GM12878 (cell line): ENCODE measurements at regions not wholly inside any gene's neighbourhood (a gene's known extent, or its start where the extent isn't known, plus 50 kb on each side); places are given as distances from the start of the nearest gene placed in this dataset.

Source experiments
- ATAC-seq: fragments of 200-7000 bp; cut with Tn5 transposase; 3 replicates; pipeline ENCODE4 v1.9.1; 2020; ENCODE audit warnings: mild to moderate bottlenecking, moderate library complexity
- BruUV-seq: library from RNA; stranded (reverse); fragments of 400-500 nt; replicated peaks from 2 replicates; lab custom pipeline; 2021; lab: Mats Ljungman, UMichigan
- CTCF ChIA-PET: fragments of 300-600 bp; sonication (Branson Sonifier 250); formaldehyde crosslinking; extraction: SDS; loops from one replicate; lab custom pipeline; 2021; ENCODE audit warnings: inconsistent platforms; lab: Yijun Ruan, JAX
- POLR2A ChIA-PET: fragments of 350-600 bp; formaldehyde crosslinking; extraction: SDS; loops from one replicate; lab custom pipeline; 2021; ENCODE audit warnings: inconsistent platforms; lab: Charles Lee
- RAD21 ChIA-PET: fragments of 300-600 bp; sonication (Branson Sonifier 250); formaldehyde crosslinking; loops from one replicate; lab custom pipeline; 2023; ENCODE audit warnings: antibody characterized with exemption; ENCODE audit not compliant: unreplicated experiment; lab: Charles Lee
- SMC1A ChIA-PET: fragments of 300-600 bp; sonication (Branson Sonifier 250); formaldehyde crosslinking; loops from one replicate; lab custom pipeline; 2023; ENCODE audit not compliant: unreplicated experiment, uncharacterized antibody; lab: Charles Lee
- DNase-seq: peaks from one replicate; pipeline ENCODE4 v3.0.0-alpha.2; 2011; ENCODE audit warnings: low read depth, low spot score
- FAIRE-seq: peaks from 3 replicates; lab custom pipeline; 2011; peaks lifted over from hg19 to GRCh38; lab: Jason Lieb, UNC
- H2AFZ ChIP-seq: 2 replicates; pipeline ENCODE4 v1.6.0; 2011; ENCODE audit warnings: low read depth, low read length, control low read depth; ENCODE audit not compliant: control insufficient read depth
- H3K27ac ChIP-seq: 2 replicates; pipeline ENCODE4 v1.5.1; 2011; ENCODE audit warnings: control low read depth; ENCODE audit not compliant: control insufficient read depth, insufficient read depth
- H3K27me3 ChIP-seq, 2 experiments: replicated peaks in 1 of 2; 2 replicates each; pipeline versions ENCODE4 v1.6.0 to v1.6.1; 2011; ENCODE audit warnings: low read length in 1 of 2; ENCODE audit not compliant: control insufficient read depth in 2 of 2, insufficient read depth in 2 of 2
- H3K36me3 ChIP-seq, 2 experiments: 2 replicates each; pipeline ENCODE4 v1.5.1; 2011; ENCODE audit warnings: low read length in 1 of 2; ENCODE audit not compliant: control insufficient read depth in 2 of 2, insufficient read depth in 2 of 2
- H3K4me1 ChIP-seq: 2 replicates; pipeline ENCODE4 v1.6.1; 2011; ENCODE audit warnings: mild to moderate bottlenecking, low read length, moderate library complexity, mixed read lengths; ENCODE audit not compliant: control insufficient read depth, insufficient read depth
- H3K4me2 ChIP-seq: 2 replicates; pipeline ENCODE4 v1.6.0; 2011; ENCODE audit warnings: control low read depth; ENCODE audit not compliant: control insufficient read depth, insufficient read depth
- H3K4me3 ChIP-seq: fragments of 200-600 bp; sonication (generic); 2 replicates; pipeline ENCODE4 v1.5.1; 2016
- H3K79me2 ChIP-seq: 2 replicates; pipeline ENCODE4 v1.6.0; 2011; ENCODE audit warnings: low read length; ENCODE audit not compliant: control insufficient read depth, insufficient read depth
- H3K9ac ChIP-seq: 2 replicates; pipeline ENCODE4 v1.8.0; 2011; ENCODE audit warnings: low read length, control low read depth, mixed read lengths; ENCODE audit not compliant: control insufficient read depth, insufficient read depth
- H3K9me3 ChIP-seq: replicated peaks from 3 replicates; pipeline ENCODE4 v1.5.1; 2011; ENCODE audit warnings: mild to moderate bottlenecking, low read length; ENCODE audit not compliant: control insufficient read depth, insufficient read depth
- H4K20me1 ChIP-seq: 2 replicates; pipeline ENCODE4 v1.6.0; 2011; ENCODE audit not compliant: control insufficient read depth, insufficient read depth
- CBFB ChIP-seq: IDR thresholded peaks from 2 replicates; pipeline ENCODE4 v1.6.1; 2016; ENCODE audit warnings: antibody characterized with exemption, low read depth
- CHD2 ChIP-seq: IDR thresholded peaks from 2 replicates; pipeline ENCODE4 v1.6.1; 2011; ENCODE audit warnings: low read depth, low read length, improper control_type of control experiment, borderline replicate concordance
- CHD4 ChIP-seq: fragments of 200-600 bp; sonication (generic); IDR thresholded peaks from 2 replicates; pipeline ENCODE4 v1.6.1; 2016; ENCODE audit warnings: mild to moderate bottlenecking
- DPF2 ChIP-seq: fragments of 450-650 bp; IDR thresholded peaks from 2 replicates; pipeline ENCODE4 v1.6.1; 2017; ENCODE audit warnings: mild to moderate bottlenecking
- EGR1 ChIP-seq, 2 experiments: IDR thresholded peaks; 1 replicate in 1 of 2; 2 replicates in 1 of 2; pipeline ENCODE4 v1.6.1; 2011 to 2012; ENCODE audit warnings: low read depth in 2 of 2, low read length in 2 of 2, borderline replicate concordance in 1 of 2, mild to moderate bottlenecking in 1 of 2, moderate library complexity in 1 of 2
- GABPA ChIP-seq: IDR thresholded peaks from 2 replicates; pipeline ENCODE4 v1.6.1; 2014; ENCODE audit warnings: antibody characterized with exemption, low read depth, mild to moderate bottlenecking, inconsistent platforms
- JUNB ChIP-seq: IDR thresholded peaks from 2 replicates; pipeline ENCODE4 v1.6.1; 2016; ENCODE audit warnings: antibody characterized with exemption, mild to moderate bottlenecking
- KDM1A ChIP-seq: fragments of 200-600 bp; sonication (generic); IDR thresholded peaks from 2 replicates; pipeline ENCODE4 v1.6.1; 2016; ENCODE audit warnings: borderline replicate concordance
- RAD21 ChIP-seq: IDR thresholded peaks from 2 replicates; pipeline ENCODE4 v1.6.1; 2011; ENCODE audit warnings: mild to moderate bottlenecking, low read depth, low read length, moderate library complexity; ENCODE audit not compliant: insufficient read depth
- WGBS: methylation state at CpG from one replicate; pipeline ENCODE4 v1.1.6; 2016; ENCODE audit warnings: low lambda C conversion rate; ENCODE audit not compliant: insufficient replicate concordance, insufficient coverage; ENCODE audit errors: missing lambda C conversion rate; 5-methylcytosine and 5-hydroxymethylcytosine counted together
- in situ Hi-C: fragments of 300-500 bp; cut with MboI; formaldehyde crosslinking; loops from 9 replicates; pipeline ENCODE4 v1.14.3; 2018; ENCODE audit warnings: mixed read lengths
- intact Hi-C: fragments of 100-400 bp; cut with micrococcal nuclease; formaldehyde crosslinking; loops from one replicate; pipeline ENCODE4 v1.14.2; 2022; ENCODE audit not compliant: unreplicated experiment
- TF ChIP-seq, protein P1 (sequence below): fragments of 450-650 bp; IDR thresholded peaks from 2 replicates; pipeline ENCODE4 v1.6.1; 2017; ENCODE audit warnings: mild to moderate bottlenecking, low read depth, inconsistent platforms; ENCODE audit not compliant: poor library complexity, severe bottlenecking
- TF ChIP-seq, protein P2 (sequence below): IDR thresholded peaks from 2 replicates; pipeline ENCODE4 v1.6.1; 2012; ENCODE audit warnings: low read depth, low read length, improper control_type of control experiment
- TF ChIP-seq, protein P3 (sequence below): IDR thresholded peaks from 2 replicates; pipeline ENCODE4 v1.6.1; 2012; ENCODE audit warnings: improper control_type of control experiment, low read depth, low read length; ENCODE audit not compliant: insufficient replicate concordance
- TF ChIP-seq, protein P4 (sequence below): fragments of 450-650 bp; formaldehyde crosslinking; IDR thresholded peaks from 2 replicates; pipeline ENCODE4 v1.4.0; 2022; ENCODE audit warnings: mild to moderate bottlenecking, moderate library complexity

DNA sequence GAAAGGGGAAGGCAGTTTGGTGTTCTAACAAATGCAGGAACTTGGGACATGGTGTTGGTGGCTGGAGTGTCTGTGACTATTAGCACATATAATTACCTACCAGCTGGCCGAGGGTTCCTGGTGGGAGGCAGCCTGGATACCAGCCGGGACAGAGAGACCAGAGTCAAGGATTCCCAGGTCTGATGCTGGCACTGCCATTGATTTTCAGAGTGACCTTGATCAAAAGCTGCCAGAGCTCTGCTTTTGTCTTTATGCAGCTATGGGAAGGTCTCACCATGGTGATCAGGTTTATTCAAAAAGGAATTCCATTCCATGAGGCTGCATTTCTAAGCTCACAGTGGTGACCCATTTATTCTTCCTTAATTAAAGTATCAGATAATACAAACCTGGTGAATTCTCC, 101.0 kb upstream of the PWP1 start:
- Histone ChIP-seq H3K9me3 (no peaks in the 10 kb centered on the region), H3K27ac (no peak overlapping the region), H3K9ac (no peak overlapping the region), H3K79me2 (no peaks in the 10 kb centered on the region)
- SMC1A ChIA-PET: no interaction called here
- CTCF ChIA-PET: interaction anchor here (0.7 to 1.8 kb wide), 5 partner anchors 14 to 457 kb away, joined by 3 to 5 read pairs (median 3); no protein-coding TSS in a partner anchor
- no TSS peak for BruUV-seq
- intact Hi-C loops: no loop called here
- ATAC-seq (no peak), DNase-seq (no peak)
- TF ChIP-seq CBFB (no peak), EGR1 (IDR thresholded peaks at IDR 0.05; ENCODE audit: borderline replicate concordance in 1 of 2, low read depth in 2 of 2, low read length in 2 of 2) (no peak), KDM1A (no peak), JUNB (no peak), RAD21 (no peak), CHD2 (no peak), GABPA (no peak), DPF2 (no peak), CHD4 (no peak)
- TF ChIP-seq, protein P1, sequence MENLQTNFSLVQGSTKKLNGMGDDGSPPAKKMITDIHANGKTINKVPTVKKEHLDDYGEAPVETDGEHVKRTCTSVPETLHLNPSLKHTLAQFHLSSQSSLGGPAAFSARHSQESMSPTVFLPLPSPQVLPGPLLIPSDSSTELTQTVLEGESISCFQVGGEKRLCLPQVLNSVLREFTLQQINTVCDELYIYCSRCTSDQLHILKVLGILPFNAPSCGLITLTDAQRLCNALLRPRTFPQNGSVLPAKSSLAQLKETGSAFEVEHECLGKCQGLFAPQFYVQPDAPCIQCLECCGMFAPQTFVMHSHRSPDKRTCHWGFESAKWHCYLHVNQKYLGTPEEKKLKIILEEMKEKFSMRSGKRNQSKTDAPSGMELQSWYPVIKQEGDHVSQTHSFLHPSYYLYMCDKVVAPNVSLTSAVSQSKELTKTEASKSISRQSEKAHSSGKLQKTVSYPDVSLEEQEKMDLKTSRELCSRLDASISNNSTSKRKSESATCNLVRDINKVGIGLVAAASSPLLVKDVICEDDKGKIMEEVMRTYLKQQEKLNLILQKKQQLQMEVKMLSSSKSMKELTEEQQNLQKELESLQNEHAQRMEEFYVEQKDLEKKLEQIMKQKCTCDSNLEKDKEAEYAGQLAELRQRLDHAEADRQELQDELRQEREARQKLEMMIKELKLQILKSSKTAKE: no peak
- TF ChIP-seq, protein P2, sequence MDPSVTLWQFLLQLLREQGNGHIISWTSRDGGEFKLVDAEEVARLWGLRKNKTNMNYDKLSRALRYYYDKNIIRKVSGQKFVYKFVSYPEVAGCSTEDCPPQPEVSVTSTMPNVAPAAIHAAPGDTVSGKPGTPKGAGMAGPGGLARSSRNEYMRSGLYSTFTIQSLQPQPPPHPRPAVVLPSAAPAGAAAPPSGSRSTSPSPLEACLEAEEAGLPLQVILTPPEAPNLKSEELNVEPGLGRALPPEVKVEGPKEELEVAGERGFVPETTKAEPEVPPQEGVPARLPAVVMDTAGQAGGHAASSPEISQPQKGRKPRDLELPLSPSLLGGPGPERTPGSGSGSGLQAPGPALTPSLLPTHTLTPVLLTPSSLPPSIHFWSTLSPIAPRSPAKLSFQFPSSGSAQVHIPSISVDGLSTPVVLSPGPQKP: no peak
- TF ChIP-seq, protein P3, sequence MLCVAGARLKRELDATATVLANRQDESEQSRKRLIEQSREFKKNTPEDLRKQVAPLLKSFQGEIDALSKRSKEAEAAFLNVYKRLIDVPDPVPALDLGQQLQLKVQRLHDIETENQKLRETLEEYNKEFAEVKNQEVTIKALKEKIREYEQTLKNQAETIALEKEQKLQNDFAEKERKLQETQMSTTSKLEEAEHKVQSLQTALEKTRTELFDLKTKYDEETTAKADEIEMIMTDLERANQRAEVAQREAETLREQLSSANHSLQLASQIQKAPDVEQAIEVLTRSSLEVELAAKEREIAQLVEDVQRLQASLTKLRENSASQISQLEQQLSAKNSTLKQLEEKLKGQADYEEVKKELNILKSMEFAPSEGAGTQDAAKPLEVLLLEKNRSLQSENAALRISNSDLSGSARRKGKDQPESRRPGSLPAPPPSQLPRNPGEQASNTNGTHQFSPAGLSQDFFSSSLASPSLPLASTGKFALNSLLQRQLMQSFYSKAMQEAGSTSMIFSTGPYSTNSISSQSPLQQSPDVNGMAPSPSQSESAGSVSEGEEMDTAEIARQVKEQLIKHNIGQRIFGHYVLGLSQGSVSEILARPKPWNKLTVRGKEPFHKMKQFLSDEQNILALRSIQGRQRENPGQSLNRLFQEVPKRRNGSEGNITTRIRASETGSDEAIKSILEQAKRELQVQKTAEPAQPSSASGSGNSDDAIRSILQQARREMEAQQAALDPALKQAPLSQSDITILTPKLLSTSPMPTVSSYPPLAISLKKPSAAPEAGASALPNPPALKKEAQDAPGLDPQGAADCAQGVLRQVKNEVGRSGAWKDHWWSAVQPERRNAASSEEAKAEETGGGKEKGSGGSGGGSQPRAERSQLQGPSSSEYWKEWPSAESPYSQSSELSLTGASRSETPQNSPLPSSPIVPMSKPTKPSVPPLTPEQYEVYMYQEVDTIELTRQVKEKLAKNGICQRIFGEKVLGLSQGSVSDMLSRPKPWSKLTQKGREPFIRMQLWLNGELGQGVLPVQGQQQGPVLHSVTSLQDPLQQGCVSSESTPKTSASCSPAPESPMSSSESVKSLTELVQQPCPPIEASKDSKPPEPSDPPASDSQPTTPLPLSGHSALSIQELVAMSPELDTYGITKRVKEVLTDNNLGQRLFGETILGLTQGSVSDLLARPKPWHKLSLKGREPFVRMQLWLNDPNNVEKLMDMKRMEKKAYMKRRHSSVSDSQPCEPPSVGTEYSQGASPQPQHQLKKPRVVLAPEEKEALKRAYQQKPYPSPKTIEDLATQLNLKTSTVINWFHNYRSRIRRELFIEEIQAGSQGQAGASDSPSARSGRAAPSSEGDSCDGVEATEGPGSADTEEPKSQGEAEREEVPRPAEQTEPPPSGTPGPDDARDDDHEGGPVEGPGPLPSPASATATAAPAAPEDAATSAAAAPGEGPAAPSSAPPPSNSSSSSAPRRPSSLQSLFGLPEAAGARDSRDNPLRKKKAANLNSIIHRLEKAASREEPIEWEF: no peak
- TF ChIP-seq, protein P4, sequence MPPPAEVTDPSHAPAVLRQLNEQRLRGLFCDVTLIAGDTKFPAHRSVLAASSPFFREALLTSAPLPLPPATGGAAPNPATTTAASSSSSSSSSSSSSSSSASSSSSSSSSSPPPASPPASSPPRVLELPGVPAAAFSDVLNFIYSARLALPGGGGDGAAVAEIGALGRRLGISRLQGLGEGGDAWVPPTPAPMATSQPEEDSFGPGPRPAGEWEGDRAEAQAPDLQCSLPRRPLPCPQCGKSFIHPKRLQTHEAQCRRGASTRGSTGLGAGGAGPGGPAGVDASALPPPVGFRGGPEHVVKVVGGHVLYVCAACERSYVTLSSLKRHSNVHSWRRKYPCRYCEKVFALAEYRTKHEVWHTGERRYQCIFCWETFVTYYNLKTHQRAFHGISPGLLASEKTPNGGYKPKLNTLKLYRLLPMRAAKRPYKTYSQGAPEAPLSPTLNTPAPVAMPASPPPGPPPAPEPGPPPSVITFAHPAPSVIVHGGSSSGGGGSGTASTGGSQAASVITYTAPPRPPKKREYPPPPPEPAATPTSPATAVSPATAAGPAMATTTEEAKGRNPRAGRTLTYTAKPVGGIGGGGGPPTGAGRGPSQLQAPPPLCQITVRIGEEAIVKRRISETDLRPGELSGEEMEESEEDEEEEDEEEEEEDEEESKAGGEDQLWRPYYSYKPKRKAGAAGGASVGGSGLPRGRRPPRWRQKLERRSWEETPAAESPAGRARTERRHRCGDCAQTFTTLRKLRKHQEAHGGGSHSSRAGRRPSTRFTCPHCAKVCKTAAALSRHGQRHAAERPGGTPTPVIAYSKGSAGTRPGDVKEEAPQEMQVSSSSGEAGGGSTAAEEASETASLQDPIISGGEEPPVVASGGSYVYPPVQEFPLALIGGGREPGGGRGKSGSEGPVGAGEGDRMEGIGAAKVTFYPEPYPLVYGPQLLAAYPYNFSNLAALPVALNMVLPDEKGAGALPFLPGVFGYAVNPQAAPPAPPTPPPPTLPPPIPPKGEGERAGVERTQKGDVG (CRISPR knock-in tag): no peak
- TF ChIP-seq, all 136 proteins: peak for 0
- H3K4me3 ChIP-seq: no peak overlapping the region
- H3K27me3 ChIP-seq: peaks cover 0 to 5% of the 10 kb centered on the region in 2 experiments; a peak in 3 of 4 replicates
- ChIA-PET POLR2A (interaction anchor here (0.6 kb wide), 1 partner anchor 274 kb away, joined by 3 read pairs; no protein-coding TSS in a partner anchor), RAD21 (no interaction called here)
- H4K20me1 ChIP-seq: no peaks in the 10 kb centered on the region
- no peak overlapping the region for H3K4me2 ChIP-seq
- H3K36me3 ChIP-seq: no peaks in the 10 kb centered on the region
- in situ Hi-C loops: no loop called here
- WGBS: 23% methylated on average over 2 of the region's 2 CpGs
- no peaks in the 10 kb centered on the region for H3K4me1 ChIP-seq
- H2AFZ ChIP-seq: no peak overlapping the region
- FAIRE-seq: no peak
